Stimulated activated naive CD8-positive, alpha-beta T cell treated with anti-CD3 and anti-CD28 coated beads, Interleukin-15, amount 100 ng/mL, for 72 hours (primary cell): ENCODE measurements at regions not wholly inside any gene's neighbourhood (a gene's known extent, or its start where the extent isn't known, plus 50 kb on each side); places are given as distances from the start of the nearest gene placed in this dataset.
"Not testable (repeated sequence)": the region's sequence is repeated elsewhere in the genome, so short reads cannot be mapped to it uniquely, and the experiment has no call there.

Experiments used
- ATAC-seq: fragments of 150-1000 bp; cut with Tn5 transposase; 2 replicates; pipeline ENCODE4 v1.10.0; 2021; ENCODE audit warnings: mild to moderate bottlenecking, moderate library complexity
- DNase-seq, 2 donors: peaks; one replicate each; pipeline ENCODE4 v3.0.0; 2021 to 2022
- H3K27ac Mint-ChIP-seq, 2 donors: one replicate each; pipeline ENCODE4 v1.8.0; 2022; ENCODE audit warnings: mild to moderate bottlenecking in 2 of 2, mixed read lengths in 2 of 2, moderate library complexity in 2 of 2
- H3K27me3 Mint-ChIP-seq: one replicate; pipeline ENCODE4 v1.8.0; 2022; ENCODE audit warnings: mixed read lengths
- H3K4me1 Mint-ChIP-seq: one replicate; pipeline ENCODE4 v1.8.0; 2022; ENCODE audit warnings: mild to moderate bottlenecking, mixed read lengths
- H3K4me3 Mint-ChIP-seq, 2 donors: one replicate each; pipeline ENCODE4 v1.8.0; 2022; ENCODE audit warnings: mild to moderate bottlenecking in 2 of 2, mixed read lengths in 2 of 2, moderate library complexity in 1 of 2
- H3K9me3 Mint-ChIP-seq, 2 donors: one replicate each; pipeline ENCODE4 v1.8.0; 2022; ENCODE audit warnings: mixed read lengths in 2 of 2

- ATAC-seq, DNase-seq, H3K4me3 Mint-ChIP-seq, H3K4me1 Mint-ChIP-seq, H3K27ac Mint-ChIP-seq, H3K9me3 Mint-ChIP-seq: not testable (repeated sequence)
- peaks cover 63% of the 10 kb centered on the region for H3K27me3 Mint-ChIP-seq
Measured at GRCh38 chr1:113208425-113208824, 135.4 kb downstream of the LRIG2 start.

- H3K4me1 Mint-ChIP-seq: peaks cover 7% of the 10 kb centered on the region
- peaks cover 7 to 12% of the 10 kb centered on the region in 2 donors for H3K9me3 Mint-ChIP-seq
- ATAC-seq (no peak), DNase-seq (no peak)
- H3K4me3 Mint-ChIP-seq: no peak overlapping the region
- H3K27me3 Mint-ChIP-seq: peaks cover 51% of the 10 kb centered on the region
- H3K27ac Mint-ChIP-seq: peak overlapping the region in 1 of 2 donors; percentile 57
Measured at GRCh38 chr1:113210248-113210647, 137.2 kb downstream of the LRIG2 start.

- ATAC-seq: no peak
- no peak overlapping the region for H3K27ac Mint-ChIP-seq
- DNase-seq: no peak
- peaks cover 7% of the 10 kb centered on the region for H3K4me1 Mint-ChIP-seq
- H3K4me3 Mint-ChIP-seq: no peak overlapping the region
- H3K9me3 Mint-ChIP-seq: peaks cover 11 to 22% of the 10 kb centered on the region in 2 donors
- peaks cover 49% of the 10 kb centered on the region for H3K27me3 Mint-ChIP-seq
Measured at GRCh38 chr1:113211467-113211866, 138.5 kb downstream of the LRIG2 start.

GRCh38 chr1:113215015-113215414 is 142.0 kb downstream of the LRIG2 start:
- DNase-seq (no peak), ATAC-seq (no peak)
- Mint-ChIP-seq H3K9me3 (peaks cover 11 to 22% of the 10 kb centered on the region in 2 donors), H3K27ac (no peak overlapping the region), H3K27me3 (peaks cover 18% of the 10 kb centered on the region), H3K4me3 (no peak overlapping the region), H3K4me1 (peaks cover 4% of the 10 kb centered on the region)

GRCh38 chr1:113216664-113217063 is 143.7 kb downstream of the LRIG2 start:
- H3K9me3 Mint-ChIP-seq: peaks cover 11 to 22% of the 10 kb centered on the region in 2 donors
- peaks cover 2% of the 10 kb centered on the region for H3K27me3 Mint-ChIP-seq
- H3K4me1 Mint-ChIP-seq: no peaks in the 10 kb centered on the region
- DNase-seq (no peak), ATAC-seq (no peak)
- no peak overlapping the region for H3K4me3 Mint-ChIP-seq
- H3K27ac Mint-ChIP-seq: peak overlapping the region in 1 of 2 donors; percentile 71

- Mint-ChIP-seq H3K9me3 (peaks cover 11 to 22% of the 10 kb centered on the region in 2 donors), H3K4me3 (no peak overlapping the region), H3K4me1 (no peaks in the 10 kb centered on the region), H3K27me3 (no peaks in the 10 kb centered on the region), H3K27ac (no peak overlapping the region)
- no peak for ATAC-seq
- DNase-seq: no peak
Measured at GRCh38 chr1:113217447-113218208, 144.6 kb downstream of the LRIG2 start.

GRCh38 chr1:113219377-113219776 is 146.4 kb downstream of the LRIG2 start:
- peaks cover 11 to 17% of the 10 kb centered on the region in 2 donors for H3K9me3 Mint-ChIP-seq
- no peak overlapping the region for H3K4me3 Mint-ChIP-seq
- H3K27ac Mint-ChIP-seq: no peak overlapping the region
- H3K4me1 Mint-ChIP-seq: no peaks in the 10 kb centered on the region
- no peak for ATAC-seq
- no peaks in the 10 kb centered on the region for H3K27me3 Mint-ChIP-seq
- no peak for DNase-seq

- Mint-ChIP-seq H3K27ac (no peak overlapping the region), H3K27me3 (no peaks in the 10 kb centered on the region), H3K4me3 (no peak overlapping the region), H3K4me1 (no peaks in the 10 kb centered on the region), H3K9me3 (peaks cover 8 to 14% of the 10 kb centered on the region in 2 donors)
- no peak for ATAC-seq
- no peak for DNase-seq
Measured at GRCh38 chr1:113219828-113220227, 146.8 kb downstream of the LRIG2 start.

- DNase-seq (no peak), ATAC-seq (no peak)
- H3K27ac Mint-ChIP-seq: no peak overlapping the region
- no peaks in the 10 kb centered on the region for H3K4me1 Mint-ChIP-seq
- no peaks in the 10 kb centered on the region for H3K9me3 Mint-ChIP-seq
- no peak overlapping the region for H3K4me3 Mint-ChIP-seq
- peaks cover 10% of the 10 kb centered on the region for H3K27me3 Mint-ChIP-seq
Measured at GRCh38 chr1:113223040-113223439, 150.0 kb downstream of the LRIG2 start.

- Mint-ChIP-seq H3K4me1 (no peaks in the 10 kb centered on the region), H3K4me3 (no peak overlapping the region), H3K27me3 (peaks cover 13% of the 10 kb centered on the region), H3K9me3 (no peaks in the 10 kb centered on the region), H3K27ac (no peak overlapping the region)
- DNase-seq (no peak), ATAC-seq (no peak)
Measured at GRCh38 chr1:113223546-113223945, 150.5 kb downstream of the LRIG2 start.

GRCh38 chr1:113226148-113226547 is 153.2 kb downstream of the LRIG2 start:
- no peaks in the 10 kb centered on the region for H3K9me3 Mint-ChIP-seq
- peaks cover 23% of the 10 kb centered on the region for H3K27me3 Mint-ChIP-seq
- no peak for DNase-seq
- no peak overlapping the region for H3K4me3 Mint-ChIP-seq
- no peak for ATAC-seq
- H3K27ac Mint-ChIP-seq: peak overlapping the region in 1 of 2 donors; percentile 47
- H3K4me1 Mint-ChIP-seq: no peaks in the 10 kb centered on the region

GRCh38 chr1:113231866-113232265 is 158.4 kb upstream of the MAGI3 start:
- no peak overlapping the region for H3K4me3 Mint-ChIP-seq
- no peak overlapping the region for H3K27ac Mint-ChIP-seq
- H3K4me1 Mint-ChIP-seq: no peaks in the 10 kb centered on the region
- peaks cover 15% of the 10 kb centered on the region for H3K27me3 Mint-ChIP-seq
- DNase-seq (no peak), ATAC-seq (no peak)
- no peaks in the 10 kb centered on the region for H3K9me3 Mint-ChIP-seq

GRCh38 chr1:113233441-113233840 is 156.9 kb upstream of the MAGI3 start:
- H3K27me3 Mint-ChIP-seq: peaks cover 19% of the 10 kb centered on the region
- no peaks in the 10 kb centered on the region for H3K9me3 Mint-ChIP-seq
- DNase-seq: no peak
- H3K4me1 Mint-ChIP-seq: no peaks in the 10 kb centered on the region
- ATAC-seq: no peak
- no peak overlapping the region for H3K4me3 Mint-ChIP-seq
- H3K27ac Mint-ChIP-seq: no peak overlapping the region

- Mint-ChIP-seq H3K9me3 (no peaks in the 10 kb centered on the region), H3K4me1 (no peaks in the 10 kb centered on the region), H3K27ac (no peak overlapping the region), H3K27me3 (peaks cover 7% of the 10 kb centered on the region), H3K4me3 (no peak overlapping the region)
- DNase-seq: no peak
- ATAC-seq: no peak
Measured at GRCh38 chr1:113241237-113241636, 149.1 kb upstream of the MAGI3 start.

GRCh38 chr1:113242481-113242880 is 147.8 kb upstream of the MAGI3 start:
- Mint-ChIP-seq H3K27ac (no peak overlapping the region), H3K4me1 (no peaks in the 10 kb centered on the region), H3K9me3 (no peaks in the 10 kb centered on the region), H3K4me3 (no peak overlapping the region), H3K27me3 (no peaks in the 10 kb centered on the region)
- no peak for DNase-seq
- no peak for ATAC-seq

GRCh38 chr1:113243529-113243928 is 146.8 kb upstream of the MAGI3 start:
- no peak overlapping the region for H3K4me3 Mint-ChIP-seq
- H3K4me1 Mint-ChIP-seq: no peaks in the 10 kb centered on the region
- H3K27ac Mint-ChIP-seq: no peak overlapping the region
- no peaks in the 10 kb centered on the region for H3K27me3 Mint-ChIP-seq
- H3K9me3 Mint-ChIP-seq: no peaks in the 10 kb centered on the region
- DNase-seq: no peak
- ATAC-seq: no peak
